Spinal cord (tissue), 9 donors: ENCODE measurements at regions not wholly inside any gene's neighbourhood (a gene's known extent, or its start where the extent isn't known, plus 50 kb on each side); places are given as distances from the start of the nearest gene placed in this dataset.

Experiments
- DNase-seq, 6 donors: peaks; one replicate each; pipeline versions ENCODE4 v3.0.0 to v3.0.0-alpha.2; 2013 to 2015; ENCODE audit warnings: low spot score in 6 of 6, low read depth in 4 of 6
- H3K27ac ChIP-seq: one replicate; pipeline ENCODE4 v1.5.1; 2013; ENCODE audit warnings: low read depth, low read length, control low read depth
- H3K27me3 ChIP-seq: one replicate; pipeline ENCODE4 v1.6.1; 2013; ENCODE audit warnings: low read length; ENCODE audit not compliant: control insufficient read depth, insufficient read depth
- H3K36me3 ChIP-seq: one replicate; pipeline ENCODE4 v1.6.1; 2013; ENCODE audit warnings: low read length; ENCODE audit not compliant: control insufficient read depth, insufficient read depth
- H3K4me1 ChIP-seq: one replicate; pipeline ENCODE4 v1.6.1; 2013; ENCODE audit warnings: low read length; ENCODE audit not compliant: control insufficient read depth, insufficient read depth
- H3K4me3 ChIP-seq: one replicate; pipeline ENCODE4 v1.5.1; 2013; ENCODE audit warnings: low read depth, low read length, control low read depth
- H3K9me3 ChIP-seq: one replicate; pipeline ENCODE4 v1.6.1; 2013; ENCODE audit warnings: low read length; ENCODE audit not compliant: control insufficient read depth, insufficient read depth
- WGBS: methylation state at CpG from one replicate; pipeline ENCODE4 v1.1.5; 2013; ENCODE audit warnings: missing lambda C conversion rate; ENCODE audit not compliant: insufficient coverage; 5-methylcytosine and 5-hydroxymethylcytosine counted together
- donor health status: healthy.

- DNase-seq = peak in 1 of 6 donors; percentile 64
- 100% methylated on average over 1 of the region's 3 CpGs for WGBS
- Histone ChIP-seq H3K4me1 (no peaks in the 10 kb centered on the region), H3K27ac (no peak overlapping the region), H3K36me3 (no peaks in the 10 kb centered on the region), H3K4me3 (no peak overlapping the region), H3K9me3 (no peaks in the 10 kb centered on the region), H3K27me3 (no peaks in the 10 kb centered on the region)
Observed at GRCh38 chr4:184879271-184879670, 53.5 kb upstream of the ACSL1 start.

- Histone ChIP-seq H3K36me3 (no peaks in the 10 kb centered on the region), H3K4me1 (no peaks in the 10 kb centered on the region), H3K27me3 (no peaks in the 10 kb centered on the region), H3K9me3 (no peaks in the 10 kb centered on the region), H3K27ac (no peak overlapping the region), H3K4me3 (no peak overlapping the region)
- DNase-seq = no peak
- 93% methylated on average over 8 of the region's 10 CpGs for WGBS
Observed at GRCh38 chr4:184882276-184882675, 56.5 kb upstream of the ACSL1 start.

GRCh38 chr4:184883024-184883423 lies 57.3 kb upstream of the ACSL1 start:
- H3K27me3 ChIP-seq = no peaks in the 10 kb centered on the region
- WGBS = 92% methylated on average over 6 of the region's 6 CpGs
- no peaks in the 10 kb centered on the region for H3K9me3 ChIP-seq
- H3K4me1 ChIP-seq = no peaks in the 10 kb centered on the region
- H3K4me3 ChIP-seq = no peak overlapping the region
- DNase-seq = no peak
- H3K36me3 ChIP-seq = no peaks in the 10 kb centered on the region
- no peak overlapping the region for H3K27ac ChIP-seq

GRCh38 chr4:184884883-184885282 lies 59.1 kb upstream of the ACSL1 start:
- 85% methylated on average over 2 of the region's 5 CpGs for WGBS

GRCh38 chr4:184885602-184886001 lies 59.8 kb upstream of the ACSL1 start:
- Histone ChIP-seq H3K27ac (no peak overlapping the region), H3K4me1 (no peaks in the 10 kb centered on the region), H3K9me3 (no peaks in the 10 kb centered on the region), H3K36me3 (no peaks in the 10 kb centered on the region), H3K4me3 (no peak overlapping the region), H3K27me3 (no peaks in the 10 kb centered on the region)
- DNase-seq = no peak
- WGBS = 95% methylated on average over 4 of the region's 4 CpGs

More at GRCh38 chr4:184884883-184885282, 59.1 kb upstream of the ACSL1 start:
- no peak for DNase-seq
- H3K4me1 ChIP-seq = no peaks in the 10 kb centered on the region
- no peaks in the 10 kb centered on the region for H3K36me3 ChIP-seq
- no peaks in the 10 kb centered on the region for H3K27me3 ChIP-seq
- H3K27ac ChIP-seq = no peak overlapping the region
- no peak overlapping the region for H3K4me3 ChIP-seq
- no peaks in the 10 kb centered on the region for H3K9me3 ChIP-seq

GRCh38 chr4:184887333-184887732 lies 61.6 kb upstream of the ACSL1 start:
- Histone ChIP-seq H3K4me1 (no peaks in the 10 kb centered on the region), H3K36me3 (no peaks in the 10 kb centered on the region), H3K27ac (no peak overlapping the region), H3K9me3 (no peaks in the 10 kb centered on the region), H3K27me3 (no peaks in the 10 kb centered on the region), H3K4me3 (no peak overlapping the region)
- DNase-seq = no peak
- 94% methylated on average over 1 of the region's 3 CpGs for WGBS

GRCh38 chr4:184887947-184888346 lies 62.2 kb upstream of the ACSL1 start:
- Histone ChIP-seq H3K9me3 (no peaks in the 10 kb centered on the region), H3K27me3 (no peaks in the 10 kb centered on the region), H3K4me3 (no peak overlapping the region), H3K36me3 (no peaks in the 10 kb centered on the region), H3K27ac (no peak overlapping the region), H3K4me1 (no peaks in the 10 kb centered on the region)
- DNase-seq = no peak
- WGBS = 98% methylated on average over 6 of the region's 6 CpGs

GRCh38 chr4:184889666-184890335 lies 64.0 kb upstream of the ACSL1 start:
- H3K4me1 ChIP-seq = no peaks in the 10 kb centered on the region
- H3K4me3 ChIP-seq = no peak overlapping the region
- no peaks in the 10 kb centered on the region for H3K36me3 ChIP-seq
- no peaks in the 10 kb centered on the region for H3K9me3 ChIP-seq
- H3K27ac ChIP-seq = no peak overlapping the region
- 65% methylated on average over 10 of the region's 13 CpGs for WGBS
- peak in 1 of 6 donors; percentile 19 for DNase-seq
- H3K27me3 ChIP-seq = no peaks in the 10 kb centered on the region

GRCh38 chr4:184890499-184890898 lies 64.7 kb upstream of the ACSL1 start:
- H3K9me3 ChIP-seq = no peaks in the 10 kb centered on the region
- WGBS = 40% methylated on average over 1 of the region's 5 CpGs
- H3K4me1 ChIP-seq = no peaks in the 10 kb centered on the region
- H3K4me3 ChIP-seq = no peak overlapping the region
- no peaks in the 10 kb centered on the region for H3K27me3 ChIP-seq
- no peak overlapping the region for H3K27ac ChIP-seq
- no peak for DNase-seq
- no peaks in the 10 kb centered on the region for H3K36me3 ChIP-seq

GRCh38 chr4:184891816-184892397 lies 66.1 kb upstream of the ACSL1 start:
- 100% methylated on average over 2 of the region's 2 CpGs for WGBS

More at GRCh38 chr4:184891816-184892397, 66.1 kb upstream of the ACSL1 start:
- Histone ChIP-seq H3K27ac (no peak overlapping the region), H3K27me3 (no peaks in the 10 kb centered on the region), H3K4me3 (no peak overlapping the region), H3K36me3 (no peaks in the 10 kb centered on the region), H3K9me3 (no peaks in the 10 kb centered on the region), H3K4me1 (no peaks in the 10 kb centered on the region)
- DNase-seq = no peak
